NCI-H146 treated with DMSO at 0.1 percent for 48 hours (cell line): ENCODE measurements at regions not wholly inside any gene's neighbourhood (a gene's known extent, or its start where the extent isn't known, plus 50 kb on each side); places are given as distances from the start of the nearest gene placed in this dataset.
"Not testable (repeated sequence)": the region's sequence is repeated elsewhere in the genome, so short reads cannot be mapped to it uniquely, and the experiment has no call there.

Experiments
- DNase-seq: peaks from one replicate; lab custom pipeline; 2025; ENCODE audit not compliant: unreplicated experiment; lab: John Stamatoyannopoulos, UW

GRCh38 chr10:130499541-130499940 is 363.4 kb downstream of the GLRX3 start:
- DNase-seq = no peak

- DNase-seq = no peak
Measured at GRCh38 chr10:130500261-130501000, 364.2 kb downstream of the GLRX3 start.

- DNase-seq = no peak
Measured at GRCh38 chr10:130507461-130507860, 371.3 kb downstream of the GLRX3 start.

- no peak for DNase-seq
Measured at GRCh38 chr10:130509881-130510689, 373.9 kb downstream of the GLRX3 start.

GRCh38 chr10:130510755-130511154 is 374.6 kb downstream of the GLRX3 start:
- no peak for DNase-seq

- no peak for DNase-seq
Measured at GRCh38 chr10:130511766-130512165, 375.6 kb downstream of the GLRX3 start.

GRCh38 chr10:130512936-130513335 is 376.7 kb downstream of the GLRX3 start:
- DNase-seq = no peak

GRCh38 chr10:130513686-130514476 is 377.7 kb downstream of the GLRX3 start:
- no peak for DNase-seq

GRCh38 chr10:130515670-130516069 is 379.5 kb downstream of the GLRX3 start:
- DNase-seq = no peak

GRCh38 chr10:130516141-130516735 is 380.0 kb downstream of the GLRX3 start:
- DNase-seq = no peak

GRCh38 chr10:130518921-130519320 is 382.7 kb downstream of the GLRX3 start:
- DNase-seq = not testable (repeated sequence)

GRCh38 chr10:130519791-130520190 is 383.6 kb downstream of the GLRX3 start:
- DNase-seq = no peak

- no peak for DNase-seq
Measured at GRCh38 chr10:130531312-130531711, 395.1 kb downstream of the GLRX3 start.

- no peak for DNase-seq
Measured at GRCh38 chr10:130541090-130541489, 404.9 kb downstream of the GLRX3 start.

GRCh38 chr10:130542761-130543160 is 406.6 kb downstream of the GLRX3 start:
- DNase-seq = no peak

GRCh38 chr10:130543794-130544193 is 407.6 kb downstream of the GLRX3 start:
- DNase-seq = no peak

GRCh38 chr10:130545122-130545521 is 408.9 kb downstream of the GLRX3 start:
- DNase-seq = no peak

- DNase-seq = no peak
Measured at GRCh38 chr10:130545697-130546096, 409.5 kb downstream of the GLRX3 start.

- DNase-seq = no peak
Measured at GRCh38 chr10:130546841-130547240, 410.6 kb downstream of the GLRX3 start.

GRCh38 chr10:130547368-130547767 is 411.2 kb downstream of the GLRX3 start:
- no peak for DNase-seq
